BJ (cell line): ENCODE measurements at regions not wholly inside any gene's neighbourhood (a gene's known extent, or its start where the extent isn't known, plus 50 kb on each side); places are given as distances from the start of the nearest gene placed in this dataset.

Experiments
- CTCF ChIA-PET: fragments of 350-600 bp; formaldehyde crosslinking; extraction: SDS; loops from one replicate; lab custom pipeline; 2021; ENCODE audit warnings: antibody characterized with exemption, inconsistent platforms; lab: Yijun Ruan, JAX
- POLR2A ChIA-PET: fragments of 300-600 bp; sonication (Branson Sonifier 250); formaldehyde crosslinking; extraction: SDS; loops from one replicate; lab custom pipeline; 2021; ENCODE audit warnings: antibody characterized with exemption; lab: Charles Lee
- DNase-seq: peaks from one replicate; pipeline ENCODE4 v3.0.0-alpha.2; 2011; ENCODE audit warnings: low read depth
- H3K27me3 ChIP-seq: 2 replicates; pipeline ENCODE4 v1.6.0; 2011; ENCODE audit warnings: low read length; ENCODE audit not compliant: control insufficient read depth, insufficient read depth
- H3K36me3 ChIP-seq: 2 replicates; pipeline ENCODE4 v1.5.1; 2011; ENCODE audit warnings: low read length; ENCODE audit not compliant: control insufficient read depth, insufficient read depth
- H3K4me3 ChIP-seq: 2 replicates; pipeline ENCODE4 v1.5.1; 2011; ENCODE audit warnings: low read depth, mild to moderate bottlenecking, control low read depth, low read length
- TF ChIP-seq, protein P1 (sequence below): IDR thresholded peaks from 2 replicates; pipeline ENCODE4 v1.5.1; 2011; ENCODE audit warnings: low read depth, mild to moderate bottlenecking, control low read depth, inconsistent platforms, low read length, moderate library complexity; ENCODE audit not compliant: insufficient read depth

DNA sequence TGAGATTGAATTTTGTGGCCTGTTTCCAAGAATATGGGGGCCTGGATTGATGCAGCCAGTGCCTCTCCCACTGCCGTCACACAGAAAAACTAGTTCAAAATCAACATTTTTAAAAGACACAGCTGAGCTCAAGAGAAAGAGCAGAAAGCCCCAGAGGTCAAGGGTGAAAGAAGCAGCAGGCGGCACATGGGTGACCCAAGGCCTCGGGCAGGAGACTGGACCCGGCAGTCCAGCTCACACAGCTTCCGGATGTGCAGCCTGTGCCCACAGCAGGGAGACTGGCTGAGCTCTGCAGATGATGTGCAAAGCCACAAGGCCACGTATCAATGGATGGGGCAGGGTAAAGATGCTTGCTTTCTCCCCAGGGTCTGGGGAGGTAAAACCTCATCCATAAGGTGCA lies 50.4 kb upstream of the RNF32 start:
- H3K36me3 ChIP-seq = no peaks in the 10 kb centered on the region
- TF ChIP-seq, protein P1, sequence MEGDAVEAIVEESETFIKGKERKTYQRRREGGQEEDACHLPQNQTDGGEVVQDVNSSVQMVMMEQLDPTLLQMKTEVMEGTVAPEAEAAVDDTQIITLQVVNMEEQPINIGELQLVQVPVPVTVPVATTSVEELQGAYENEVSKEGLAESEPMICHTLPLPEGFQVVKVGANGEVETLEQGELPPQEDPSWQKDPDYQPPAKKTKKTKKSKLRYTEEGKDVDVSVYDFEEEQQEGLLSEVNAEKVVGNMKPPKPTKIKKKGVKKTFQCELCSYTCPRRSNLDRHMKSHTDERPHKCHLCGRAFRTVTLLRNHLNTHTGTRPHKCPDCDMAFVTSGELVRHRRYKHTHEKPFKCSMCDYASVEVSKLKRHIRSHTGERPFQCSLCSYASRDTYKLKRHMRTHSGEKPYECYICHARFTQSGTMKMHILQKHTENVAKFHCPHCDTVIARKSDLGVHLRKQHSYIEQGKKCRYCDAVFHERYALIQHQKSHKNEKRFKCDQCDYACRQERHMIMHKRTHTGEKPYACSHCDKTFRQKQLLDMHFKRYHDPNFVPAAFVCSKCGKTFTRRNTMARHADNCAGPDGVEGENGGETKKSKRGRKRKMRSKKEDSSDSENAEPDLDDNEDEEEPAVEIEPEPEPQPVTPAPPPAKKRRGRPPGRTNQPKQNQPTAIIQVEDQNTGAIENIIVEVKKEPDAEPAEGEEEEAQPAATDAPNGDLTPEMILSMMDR = no peak
- H3K27me3 ChIP-seq = no peaks in the 10 kb centered on the region
- no peak overlapping the region for H3K4me3 ChIP-seq
- ChIA-PET POLR2A (no interaction called here), CTCF (no interaction called here)
- no peak for DNase-seq

DNA sequence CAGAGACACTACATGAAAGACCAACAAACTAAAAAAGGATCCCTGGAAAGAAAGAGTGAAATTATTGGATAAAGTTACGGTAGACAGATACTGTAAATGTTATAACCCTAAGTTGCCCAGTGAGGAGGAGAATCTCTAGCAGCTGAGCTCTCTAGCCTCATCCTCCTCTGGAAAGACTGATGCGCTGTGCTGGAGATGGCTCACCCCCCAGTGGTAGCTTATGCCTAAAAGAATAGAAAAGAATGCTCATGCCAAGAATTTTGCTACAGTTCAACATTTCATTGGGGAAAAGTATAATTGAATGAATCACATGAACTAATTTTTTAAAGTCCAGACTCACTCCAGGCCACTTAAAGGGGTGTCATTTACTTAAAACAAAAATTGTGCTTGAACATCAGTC lies 50.8 kb upstream of the RNF32 start:
- TF ChIP-seq, protein P1 = no peak
- H3K4me3 ChIP-seq = no peak overlapping the region
- ChIA-PET POLR2A (no interaction called here), CTCF (no interaction called here)
- H3K36me3 ChIP-seq = no peaks in the 10 kb centered on the region
- no peak for DNase-seq
- no peaks in the 10 kb centered on the region for H3K27me3 ChIP-seq

DNA sequence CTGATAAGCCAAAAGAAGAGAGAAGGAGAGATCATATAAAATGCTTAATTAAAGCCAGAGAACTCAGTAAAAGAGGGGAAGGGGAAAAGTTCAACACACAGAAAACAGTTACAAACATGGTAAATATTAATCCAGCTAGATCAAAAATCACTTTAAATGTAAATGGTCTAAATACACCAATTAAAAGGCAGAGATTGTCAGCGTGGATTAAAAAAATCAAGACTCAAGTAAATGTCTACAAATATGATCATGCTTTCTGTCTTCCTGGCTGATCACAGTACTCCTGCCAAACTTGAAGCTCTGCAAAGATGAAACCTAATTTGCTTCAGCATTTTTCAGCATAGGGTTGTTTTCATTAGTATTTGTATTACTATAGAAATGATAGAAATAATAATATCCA lies 54.6 kb upstream of the RNF32 start:
- Histone ChIP-seq H3K27me3 (no peaks in the 10 kb centered on the region), H3K4me3 (no peak overlapping the region), H3K36me3 (no peaks in the 10 kb centered on the region)
- TF ChIP-seq, protein P1 = no peak
- CTCF ChIA-PET = no interaction called here
- POLR2A ChIA-PET = no interaction called here
- no peak for DNase-seq

DNA sequence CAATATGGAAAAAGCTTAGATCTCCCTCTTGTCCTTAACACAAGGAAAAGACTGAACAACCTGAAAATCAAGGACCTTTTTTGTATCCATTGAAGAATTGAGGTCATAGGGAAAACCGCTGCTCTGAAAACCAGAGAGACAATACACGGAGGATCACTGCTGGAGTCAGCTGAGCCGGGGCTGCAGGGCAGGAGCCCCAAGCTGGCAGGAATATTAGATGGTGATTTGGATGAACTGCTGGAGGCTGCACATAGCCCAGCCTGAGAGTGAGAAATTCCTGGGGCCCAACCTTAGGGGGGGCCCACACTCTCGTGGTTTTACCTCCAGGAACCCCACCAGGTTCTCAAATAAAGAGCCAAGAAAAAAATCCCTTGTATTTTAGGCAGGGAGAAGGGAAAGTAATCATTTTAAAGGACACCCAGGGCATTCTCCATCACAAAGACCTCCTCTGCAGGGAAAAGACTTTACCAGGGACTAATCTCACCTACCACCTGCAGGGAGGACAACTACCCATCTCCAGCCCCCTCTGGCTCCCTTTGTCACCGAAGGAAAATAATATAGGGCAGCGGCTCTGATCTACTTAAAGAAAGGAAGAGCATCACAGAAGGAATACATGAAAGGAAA lies 55.4 kb upstream of the RNF32 start:
- H3K4me3 ChIP-seq = no peak overlapping the region
- TF ChIP-seq, protein P1 = no peak
- no peaks in the 10 kb centered on the region for H3K27me3 ChIP-seq
- ChIA-PET POLR2A (no interaction called here), CTCF (no interaction called here)
- no peaks in the 10 kb centered on the region for H3K36me3 ChIP-seq
- no peak for DNase-seq

DNA sequence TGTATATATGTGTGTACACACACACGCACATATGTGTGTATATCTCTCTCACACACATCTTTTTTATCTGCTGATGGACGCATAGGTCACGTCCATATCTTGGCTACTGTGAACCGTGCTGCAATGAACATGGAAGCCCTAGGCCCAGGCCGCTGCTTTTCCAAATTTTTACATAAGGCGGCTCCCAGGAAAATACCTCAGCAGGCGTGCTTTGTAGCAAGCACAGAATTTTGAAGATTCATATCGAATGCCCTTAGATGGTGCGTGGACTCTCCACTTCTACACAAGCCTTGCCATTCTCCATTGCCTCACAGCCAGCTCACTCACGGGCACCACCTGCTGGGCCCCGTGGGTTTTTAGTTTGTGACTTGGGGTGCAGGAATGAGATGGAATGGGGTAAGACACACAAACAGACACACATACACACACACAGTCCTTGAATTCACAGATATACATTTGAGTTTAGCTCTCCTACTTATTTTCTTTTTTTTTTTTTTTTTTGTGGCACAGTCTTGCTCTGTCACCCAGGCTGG lies 57.9 kb upstream of the RNF32 start:
- POLR2A ChIA-PET = no interaction called here
- DNase-seq = no peak
- CTCF ChIA-PET = no interaction called here
- TF ChIP-seq, protein P1 = no peak
- Histone ChIP-seq H3K4me3 (no peak overlapping the region), H3K27me3 (no peaks in the 10 kb centered on the region), H3K36me3 (no peaks in the 10 kb centered on the region)
